Erythroblast (primary cell): ENCODE measurements at regions not wholly inside any gene's neighbourhood (a gene's known extent, or its start where the extent isn't known, plus 50 kb on each side); places are given as distances from the start of the nearest gene placed in this dataset.
"Not testable (repeated sequence)": the region's sequence is repeated elsewhere in the genome, so short reads cannot be mapped to it uniquely, and the experiment has no call there.

Experiments
- GATA1 ChIP-seq: IDR thresholded peaks from 2 replicates; pipeline ENCODE4 v1.6.1; 2011; ENCODE audit warnings: low read depth, mild to moderate bottlenecking, control low read depth, low read length, moderate library complexity
- POLR2A ChIP-seq: IDR thresholded peaks from 2 replicates; pipeline ENCODE4 v1.6.1; 2011; ENCODE audit warnings: mild to moderate bottlenecking, low read length

GRCh38 chr16:88148682-88149081 lies 197.4 kb downstream of the BANP start:
- not testable (repeated sequence) for TF ChIP-seq POLR2A, GATA1
